ENCODE measurements at regions not wholly inside any gene's neighbourhood (a gene's known extent, or its start where the extent isn't known, plus 50 kb on each side); places are given as distances from the start of the nearest gene placed in this dataset.

DNA sequence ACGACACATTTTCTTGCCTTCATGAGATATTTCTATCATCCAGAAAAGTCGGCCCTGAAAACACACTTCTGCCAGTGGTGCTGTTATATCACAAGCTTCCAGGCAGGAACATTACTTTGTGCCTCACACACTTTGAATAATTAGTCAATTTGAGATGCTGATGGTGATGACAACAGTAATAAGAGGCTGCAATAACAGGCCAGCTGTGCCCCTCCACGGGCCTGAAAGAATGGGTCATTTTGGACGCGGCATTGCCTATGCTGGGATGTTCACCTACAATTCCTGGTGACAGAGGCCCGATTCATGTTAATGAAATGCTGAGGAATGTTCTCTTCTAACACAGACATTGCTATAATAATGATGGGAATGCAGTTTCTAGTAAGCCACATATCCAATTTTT, 463.8 kb upstream of the KIRREL3 start:
- Histone ChIP-seq H2AFZ (ENCODE audit: low read depth, low read length) (no peak overlapping the region), H3K4me2 (ENCODE audit: low read length) (no peak overlapping the region), H4K20me1 (ENCODE audit: insufficient read depth, low read length) (no peaks in the 10 kb centered on the region), H3K79me2 (ENCODE audit: low read length) (no peaks in the 10 kb centered on the region), H3K4me3 (ENCODE audit: low read length) (no peak overlapping the region), H3K36me3 (replicated peaks; ENCODE audit: low read depth, low read length) (no peaks in the 10 kb centered on the region), H3K27ac (ENCODE audit: low read length) (no peak overlapping the region), H3K9me3 (ENCODE audit: insufficient read depth, low read length) (no peaks in the 10 kb centered on the region), H3K4me1 (ENCODE audit: low read length) (no peaks in the 10 kb centered on the region), H3K9ac (ENCODE audit: low read length) (no peak overlapping the region), H3K27me3 (ENCODE audit: low read depth, low read length) (no peaks in the 10 kb centered on the region)
- TF ChIP-seq, protein P1, sequence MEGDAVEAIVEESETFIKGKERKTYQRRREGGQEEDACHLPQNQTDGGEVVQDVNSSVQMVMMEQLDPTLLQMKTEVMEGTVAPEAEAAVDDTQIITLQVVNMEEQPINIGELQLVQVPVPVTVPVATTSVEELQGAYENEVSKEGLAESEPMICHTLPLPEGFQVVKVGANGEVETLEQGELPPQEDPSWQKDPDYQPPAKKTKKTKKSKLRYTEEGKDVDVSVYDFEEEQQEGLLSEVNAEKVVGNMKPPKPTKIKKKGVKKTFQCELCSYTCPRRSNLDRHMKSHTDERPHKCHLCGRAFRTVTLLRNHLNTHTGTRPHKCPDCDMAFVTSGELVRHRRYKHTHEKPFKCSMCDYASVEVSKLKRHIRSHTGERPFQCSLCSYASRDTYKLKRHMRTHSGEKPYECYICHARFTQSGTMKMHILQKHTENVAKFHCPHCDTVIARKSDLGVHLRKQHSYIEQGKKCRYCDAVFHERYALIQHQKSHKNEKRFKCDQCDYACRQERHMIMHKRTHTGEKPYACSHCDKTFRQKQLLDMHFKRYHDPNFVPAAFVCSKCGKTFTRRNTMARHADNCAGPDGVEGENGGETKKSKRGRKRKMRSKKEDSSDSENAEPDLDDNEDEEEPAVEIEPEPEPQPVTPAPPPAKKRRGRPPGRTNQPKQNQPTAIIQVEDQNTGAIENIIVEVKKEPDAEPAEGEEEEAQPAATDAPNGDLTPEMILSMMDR (IDR thresholded peaks at IDR 0.05; ENCODE audit: low read depth, low read length), result no peak
- TF ChIP-seq EZH2phosphoT487 (IDR thresholded peaks at IDR 0.05; ENCODE audit: low read depth), result no peak

DNA sequence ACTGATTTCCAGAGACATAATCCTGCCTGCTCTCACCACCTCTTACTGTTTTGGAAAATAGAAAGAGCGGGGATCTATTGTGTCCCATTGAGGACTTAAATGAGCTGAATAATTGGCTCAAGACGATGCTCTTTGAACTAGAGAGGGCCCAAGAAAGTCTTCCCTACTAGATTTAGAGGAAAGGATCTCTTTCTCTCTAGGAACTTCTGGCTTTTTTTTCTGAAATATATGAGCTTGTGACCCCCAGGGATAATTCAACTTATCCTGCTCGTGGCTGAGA, 461.4 kb upstream of the KIRREL3 start:
- no peak for TF ChIP-seq EZH2phosphoT487 (IDR thresholded peaks at IDR 0.05; ENCODE audit: low read depth)
- TF ChIP-seq, protein P1 (IDR thresholded peaks at IDR 0.05; ENCODE audit: low read depth, low read length), result no peak
- Histone ChIP-seq H3K4me3 (ENCODE audit: low read length) (no peak overlapping the region), H3K4me2 (ENCODE audit: low read length) (no peak overlapping the region)

DNA sequence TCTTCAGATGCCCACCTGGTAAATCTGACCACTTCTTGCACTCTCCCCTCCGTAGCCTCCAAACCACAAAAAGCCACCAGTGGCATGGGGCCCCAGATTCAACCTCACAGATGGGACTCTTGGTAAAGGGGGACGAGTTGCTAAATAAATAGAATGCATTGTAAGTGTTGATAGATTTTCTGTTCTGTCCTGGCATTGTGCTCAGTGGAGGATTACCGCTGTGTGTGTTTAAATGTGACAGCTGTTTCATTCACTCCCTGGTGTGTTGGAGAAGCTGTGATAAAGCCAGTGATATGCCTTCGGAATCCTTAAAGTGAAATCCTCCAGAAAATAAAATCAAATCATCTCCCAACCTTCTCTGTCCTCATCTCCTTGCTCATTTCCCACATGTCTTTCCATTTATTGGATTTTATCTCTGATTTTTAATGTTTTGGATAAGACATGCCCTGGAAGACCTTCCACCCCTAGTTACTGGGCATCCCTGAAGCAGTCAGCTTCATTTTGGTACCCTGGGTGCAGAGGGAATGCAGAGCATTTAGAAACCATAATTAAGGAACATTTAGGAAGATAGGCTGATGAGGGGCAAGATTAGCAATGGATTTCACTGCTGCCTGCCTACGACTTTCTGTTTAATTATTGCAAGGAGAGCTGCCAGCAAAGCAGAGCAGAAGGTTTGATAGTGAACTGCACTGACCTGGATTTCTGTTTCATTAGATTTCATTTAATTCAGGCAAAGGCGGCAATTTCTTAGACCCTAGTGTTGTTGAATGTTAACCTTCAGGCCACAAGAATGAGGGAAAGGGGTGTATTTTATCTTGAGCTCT, 460.9 kb upstream of the KIRREL3 start:
- Histone ChIP-seq H2AFZ (ENCODE audit: low read depth, low read length) (no peak overlapping the region), H3K9ac (ENCODE audit: low read length) (no peak overlapping the region), H3K4me3 (ENCODE audit: low read length) (no peak overlapping the region), H3K4me2 (ENCODE audit: low read length) (no peak overlapping the region), H3K36me3 (replicated peaks; ENCODE audit: low read depth, low read length) (no peaks in the 10 kb centered on the region), H4K20me1 (ENCODE audit: insufficient read depth, low read length) (no peaks in the 10 kb centered on the region), H3K79me2 (ENCODE audit: low read length) (no peaks in the 10 kb centered on the region), H3K4me1 (ENCODE audit: low read length) (no peaks in the 10 kb centered on the region), H3K27ac (ENCODE audit: low read length) (no peak overlapping the region), H3K27me3 (ENCODE audit: low read depth, low read length) (no peaks in the 10 kb centered on the region), H3K9me3 (ENCODE audit: insufficient read depth, low read length) (no peaks in the 10 kb centered on the region)
- TF ChIP-seq, protein P1 (IDR thresholded peaks at IDR 0.05; ENCODE audit: low read depth, low read length), result no peak
- TF ChIP-seq EZH2phosphoT487 (IDR thresholded peaks at IDR 0.05; ENCODE audit: low read depth), result no peak

More for the DNA sequence above, 461.4 kb upstream of the KIRREL3 start:
- H4K20me1 ChIP-seq (ENCODE audit: insufficient read depth, low read length), result no peaks in the 10 kb centered on the region
- no peaks in the 10 kb centered on the region for H3K4me1 ChIP-seq (ENCODE audit: low read length)
- H3K27me3 ChIP-seq (ENCODE audit: low read depth, low read length), result no peaks in the 10 kb centered on the region
- H2AFZ ChIP-seq (ENCODE audit: low read depth, low read length), result no peak overlapping the region
- no peaks in the 10 kb centered on the region for H3K9me3 ChIP-seq (ENCODE audit: insufficient read depth, low read length)
- no peaks in the 10 kb centered on the region for H3K36me3 ChIP-seq (replicated peaks; ENCODE audit: low read depth, low read length)
- no peaks in the 10 kb centered on the region for H3K79me2 ChIP-seq (ENCODE audit: low read length)
- H3K9ac ChIP-seq (ENCODE audit: low read length), result no peak overlapping the region
- H3K27ac ChIP-seq (ENCODE audit: low read length), result no peak overlapping the region

DNA sequence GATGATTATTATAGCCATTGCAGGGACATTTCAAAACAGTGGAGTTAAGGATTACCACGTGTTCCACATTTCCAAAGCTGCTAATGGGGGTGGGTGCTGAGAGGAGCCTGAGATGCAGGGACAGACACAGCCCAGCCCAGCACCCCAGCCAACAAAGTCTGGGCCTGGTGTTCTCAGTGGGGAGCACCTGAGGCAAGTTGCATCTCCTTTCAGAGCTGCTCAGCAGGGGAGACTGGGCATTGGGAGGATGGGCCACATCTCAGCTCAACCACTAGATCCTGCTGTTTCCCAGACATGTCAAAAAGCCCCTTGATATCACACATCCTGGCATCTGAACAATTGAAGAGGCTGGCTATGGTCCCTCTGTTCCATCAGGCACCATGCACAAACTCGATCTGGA, 458.0 kb upstream of the KIRREL3 start:
- Histone ChIP-seq H3K9ac (ENCODE audit: low read length) (no peak overlapping the region), H3K9me3 (ENCODE audit: insufficient read depth, low read length) (no peaks in the 10 kb centered on the region), H3K4me1 (ENCODE audit: low read length) (no peaks in the 10 kb centered on the region), H3K4me3 (ENCODE audit: low read length) (no peak overlapping the region), H3K36me3 (replicated peaks; ENCODE audit: low read depth, low read length) (no peaks in the 10 kb centered on the region), H3K27me3 (ENCODE audit: low read depth, low read length) (no peaks in the 10 kb centered on the region), H3K79me2 (ENCODE audit: low read length) (no peaks in the 10 kb centered on the region), H3K27ac (ENCODE audit: low read length) (no peak overlapping the region), H4K20me1 (ENCODE audit: insufficient read depth, low read length) (no peaks in the 10 kb centered on the region), H2AFZ (ENCODE audit: low read depth, low read length) (no peak overlapping the region), H3K4me2 (ENCODE audit: low read length) (no peak overlapping the region)
- TF ChIP-seq, protein P1 (IDR thresholded peaks at IDR 0.05; ENCODE audit: low read depth, low read length), result no peak
- no peak for TF ChIP-seq EZH2phosphoT487 (IDR thresholded peaks at IDR 0.05; ENCODE audit: low read depth)

Data from OCI-LY3 (cell line).